ENCODE measurements at regions not wholly inside any gene's neighbourhood (a gene's known extent, or its start where the extent isn't known, plus 50 kb on each side); places are given as distances from the start of the nearest gene placed in this dataset.

- TF ChIP-seq CTCF (IDR thresholded peaks at IDR 0.05) (no peak), POLR2A (IDR thresholded peaks at IDR 0.05) (no peak), EP300 (IDR thresholded peaks at IDR 0.05) (no peak)
- no peak for DNase-seq (ENCODE audit: low spot score in 2 of 2)
- H3K9me3 ChIP-seq = peaks cover 0 to 2% (median 0%) of the 10 kb centered on the region in 4 donors
- WGBS, 2 donors = 85 to 87% methylated on average over 2 of the region's 2 CpGs
- H3K4me1 ChIP-seq = no peaks in the 10 kb centered on the region
- H3K27ac ChIP-seq = no peak overlapping the region
- no peaks in the 10 kb centered on the region for H3K27me3 ChIP-seq
- no peak overlapping the region for H3K4me3 ChIP-seq
- H3K36me3 ChIP-seq = no peaks in the 10 kb centered on the region
Measured at GRCh38 chr2:129330504-129330903, 649.0 kb upstream of the RAB6C start.

- TF ChIP-seq POLR2A (IDR thresholded peaks at IDR 0.05) = no peak
- no peak for TF ChIP-seq EP300 (IDR thresholded peaks at IDR 0.05)
- TF ChIP-seq CTCF (IDR thresholded peaks at IDR 0.05) = no peak
- no peak overlapping the region for H3K27ac ChIP-seq
- no peak for DNase-seq (ENCODE audit: low spot score in 2 of 2)
Measured at GRCh38 chr2:129331638-129332037, 647.8 kb upstream of the RAB6C start.

GRCh38 chr2:129334128-129334527, 645.3 kb upstream of the RAB6C start:
- H3K36me3 ChIP-seq = no peaks in the 10 kb centered on the region
- H3K27me3 ChIP-seq = no peaks in the 10 kb centered on the region
- H3K4me3 ChIP-seq = no peak overlapping the region
- no peaks in the 10 kb centered on the region for H3K4me1 ChIP-seq
- H3K27ac ChIP-seq = no peak overlapping the region
- peaks cover 0 to 13% (median 0%) of the 10 kb centered on the region in 4 donors for H3K9me3 ChIP-seq
- WGBS, 2 donors = 84 to 90% methylated on average over 3 to 5 of the region's 5 CpGs
- TF ChIP-seq CTCF (IDR thresholded peaks at IDR 0.05) = no peak
- TF ChIP-seq POLR2A (IDR thresholded peaks at IDR 0.05) = no peak
- no peak for TF ChIP-seq EP300 (IDR thresholded peaks at IDR 0.05)
- DNase-seq (ENCODE audit: low spot score in 2 of 2) = no peak

More at GRCh38 chr2:129331638-129332037, 647.8 kb upstream of the RAB6C start:
- H3K4me1 ChIP-seq = no peaks in the 10 kb centered on the region
- no peaks in the 10 kb centered on the region for H3K27me3 ChIP-seq
- no peak overlapping the region for H3K4me3 ChIP-seq
- no peaks in the 10 kb centered on the region for H3K36me3 ChIP-seq
- WGBS, 2 donors = 81 to 82% methylated on average over 7 of the region's 7 CpGs
- H3K9me3 ChIP-seq = peaks cover 0 to 8% (median 0%) of the 10 kb centered on the region in 4 donors

GRCh38 chr2:129334696-129335410, 644.6 kb upstream of the RAB6C start:
- Histone ChIP-seq H3K9me3 (peaks cover 0 to 13% (median 0%) of the 10 kb centered on the region in 4 donors), H3K36me3 (no peaks in the 10 kb centered on the region), H3K4me1 (no peaks in the 10 kb centered on the region), H3K4me3 (no peak overlapping the region), H3K27ac (no peak overlapping the region), H3K27me3 (no peaks in the 10 kb centered on the region)
- no peak for DNase-seq (ENCODE audit: low spot score in 2 of 2)
- WGBS, 2 donors = 57 to 59% methylated on average over 13 of the region's 13 CpGs
- TF ChIP-seq CTCF (IDR thresholded peaks at IDR 0.05) (no peak), POLR2A (IDR thresholded peaks at IDR 0.05) (no peak), EP300 (IDR thresholded peaks at IDR 0.05) (no peak)

GRCh38 chr2:129336276-129336675, 643.2 kb upstream of the RAB6C start:
- TF ChIP-seq EP300 (IDR thresholded peaks at IDR 0.05) (no peak), CTCF (IDR thresholded peaks at IDR 0.05) (no peak), POLR2A (IDR thresholded peaks at IDR 0.05) (no peak)
- H3K27ac ChIP-seq = no peak overlapping the region

More at GRCh38 chr2:129336276-129336675, 643.2 kb upstream of the RAB6C start:
- peaks cover 0 to 13% (median 0%) of the 10 kb centered on the region in 4 donors for H3K9me3 ChIP-seq
- 84 to 89% methylated on average over 1 of the region's 1 CpG for WGBS, 2 donors
- H3K36me3 ChIP-seq = no peaks in the 10 kb centered on the region
- no peak overlapping the region for H3K4me3 ChIP-seq
- no peak for DNase-seq (ENCODE audit: low spot score in 2 of 2)
- no peaks in the 10 kb centered on the region for H3K4me1 ChIP-seq
- H3K27me3 ChIP-seq = no peaks in the 10 kb centered on the region
